Inferior parietal cortex (tissue), 1 donor: ENCODE measurements at regions not wholly inside any gene's neighbourhood (a gene's known extent, or its start where the extent isn't known, plus 50 kb on each side); places are given as distances from the start of the nearest gene placed in this dataset.
"Not testable (repeated sequence)": the region's sequence is repeated elsewhere in the genome, so short reads cannot be mapped to it uniquely, and the experiment has no call there.

Source experiments
- DNase-seq: peaks from one replicate; pipeline ENCODE4 v3.0.0-alpha.2; 2016; ENCODE audit errors: extremely low spot score

DNA sequence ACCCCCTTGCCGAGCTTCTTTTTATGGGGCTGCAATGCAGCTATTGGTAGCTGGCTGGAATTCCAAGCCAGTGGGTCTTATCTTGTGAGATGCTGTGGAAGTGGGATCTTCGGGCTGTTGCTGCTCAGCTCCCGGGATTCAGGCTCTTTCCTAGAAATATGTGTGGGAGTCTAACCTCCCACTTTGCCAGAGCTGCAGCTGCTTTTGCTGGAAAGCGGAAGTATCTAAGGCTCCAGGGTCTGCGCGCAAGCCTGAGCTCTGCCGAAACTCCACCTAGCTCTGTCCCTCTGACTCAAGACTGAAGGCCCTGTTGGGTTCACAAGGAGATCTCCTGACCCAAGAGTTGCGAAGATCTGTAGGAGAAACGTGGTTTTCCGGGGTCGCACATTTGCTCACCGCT is 151.1 kb upstream of the ANKRD55 start:
- DNase-seq, result no peak

DNA sequence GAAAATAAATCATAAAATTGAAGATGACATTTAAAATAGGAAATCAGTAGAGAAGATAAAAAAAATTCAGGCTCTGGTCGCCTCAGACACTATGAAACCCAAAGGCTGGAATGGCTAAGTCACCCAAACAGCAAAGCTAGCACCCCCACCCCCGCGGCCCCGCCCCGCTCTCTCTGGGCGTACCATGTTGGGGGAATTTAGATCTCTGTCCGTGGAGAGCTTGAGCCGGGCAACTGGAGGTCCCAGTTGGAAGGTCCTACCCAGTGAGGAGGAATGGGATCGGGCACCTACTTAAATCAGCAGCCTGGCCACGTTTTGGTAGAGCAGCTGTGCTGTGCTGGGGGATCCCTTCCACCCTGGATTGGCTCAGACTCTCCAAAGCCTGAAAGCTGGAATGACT is 150.6 kb upstream of the ANKRD55 start:
- DNase-seq, result no peak

DNA sequence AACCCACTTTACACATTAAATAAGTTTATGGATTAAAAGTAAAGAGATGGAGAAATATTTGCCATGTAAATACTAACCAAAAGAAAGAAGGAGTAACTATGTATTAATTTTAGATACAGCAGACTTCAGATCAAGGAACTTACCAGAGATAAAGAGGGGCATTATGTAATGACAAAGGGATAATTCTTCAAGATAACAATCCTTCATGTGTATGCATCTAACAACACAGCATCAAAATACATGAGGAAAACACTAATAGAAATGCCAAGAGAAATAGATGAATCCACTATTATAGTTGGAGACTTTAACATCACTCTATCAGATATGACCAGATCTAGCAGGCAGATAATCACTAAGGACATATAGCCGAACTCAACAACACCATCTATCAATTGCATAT is 149.8 kb upstream of the ANKRD55 start:
- DNase-seq, result no peak

- DNase-seq, result no peak
These were observed 144.4 kb upstream of the ANKRD55 start for GRCh38 chr5:56377573-56377972.

GRCh38 chr5:56376128-56376527 is 143.0 kb upstream of the ANKRD55 start:
- no peak for DNase-seq

GRCh38 chr5:56375011-56375410 is 141.9 kb upstream of the ANKRD55 start:
- DNase-seq, result no peak

DNA sequence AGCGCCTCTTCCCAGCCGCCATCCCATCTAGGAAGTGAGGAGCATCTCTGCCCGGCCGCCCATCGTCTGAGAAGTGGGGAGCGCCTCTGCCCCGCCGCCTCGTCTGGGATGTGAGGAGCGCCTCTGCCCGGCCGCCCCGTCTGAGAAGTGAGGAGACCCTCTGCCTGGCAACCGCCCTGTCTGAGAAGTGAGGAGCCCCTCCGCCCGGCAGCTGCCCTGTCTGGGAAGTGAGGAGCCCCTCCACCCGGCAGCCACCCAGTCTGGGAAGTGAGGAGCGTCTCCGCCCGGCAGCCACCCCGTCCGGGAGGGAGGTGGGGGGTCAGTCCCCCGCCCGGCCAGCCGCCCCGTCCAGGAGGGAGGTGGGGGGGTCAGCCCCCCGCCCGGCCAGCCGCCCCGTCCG is 139.4 kb upstream of the ANKRD55 start:
- not testable (repeated sequence) for DNase-seq

DNA sequence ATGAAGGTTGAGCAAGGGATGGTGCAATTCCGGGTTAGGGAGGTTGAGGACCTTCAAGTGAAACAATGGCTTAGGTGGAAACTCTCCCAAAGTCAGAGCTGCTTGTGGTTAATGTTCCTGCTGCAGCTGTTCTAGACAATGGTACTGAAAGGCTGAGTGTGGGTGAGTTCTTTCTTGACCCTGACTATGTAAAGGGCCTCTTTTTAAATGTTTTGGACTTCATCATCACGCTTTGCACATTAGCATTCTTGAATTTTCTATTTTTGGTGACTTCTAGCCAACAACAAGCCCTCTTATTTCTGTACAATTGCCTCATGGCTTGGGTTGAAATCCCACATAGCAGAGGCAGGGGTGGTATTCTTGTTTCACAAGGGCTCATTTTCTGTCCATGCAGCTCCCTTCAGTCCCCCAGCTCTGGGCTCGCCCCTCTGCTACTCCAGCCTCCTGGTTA is 136.3 kb upstream of the ANKRD55 start:
- no peak for DNase-seq

- DNase-seq, result no peak
These were observed 134.6 kb upstream of the ANKRD55 start for GRCh38 chr5:56367748-56368147.

GRCh38 chr5:56366986-56367385 is 133.9 kb upstream of the ANKRD55 start:
- DNase-seq, result no peak

DNA sequence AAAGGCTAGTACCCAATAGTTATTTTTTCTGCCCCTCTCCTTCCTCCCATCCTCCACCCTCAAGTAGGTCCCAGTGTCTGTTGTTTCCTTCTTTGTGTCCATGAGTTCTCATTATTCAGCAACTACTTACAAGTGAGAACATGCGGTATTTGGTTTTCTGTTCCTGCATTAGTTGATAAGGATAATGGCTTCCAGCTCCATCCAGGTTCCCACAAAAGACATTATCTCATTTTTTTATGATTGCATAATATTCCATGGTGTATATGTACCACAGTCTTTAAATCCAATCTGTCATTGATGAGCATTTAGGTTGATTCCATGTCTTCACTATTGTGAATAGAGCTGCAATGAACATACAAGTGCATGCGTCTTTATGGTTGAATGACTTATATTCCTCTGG is 128.3 kb upstream of the ANKRD55 start:
- no peak for DNase-seq

DNA sequence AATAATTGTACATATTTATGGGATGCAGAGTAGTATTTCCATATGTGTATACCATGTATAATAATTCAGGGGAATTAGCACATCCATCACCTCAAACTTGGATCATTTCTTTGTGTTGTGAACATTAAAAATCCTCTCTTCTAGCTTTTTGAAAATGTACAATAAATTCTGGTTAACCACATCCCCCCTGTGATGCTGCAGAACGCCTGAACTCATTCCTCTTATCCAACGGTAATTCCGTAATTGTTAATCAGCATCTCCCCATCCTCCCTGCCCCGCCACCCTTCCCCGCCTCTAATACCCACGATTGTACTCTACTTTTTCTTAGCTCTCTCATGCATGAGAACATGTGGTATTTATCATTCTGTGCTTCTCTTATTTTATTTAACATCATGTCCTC is 127.7 kb upstream of the ANKRD55 start:
- no peak for DNase-seq

DNA sequence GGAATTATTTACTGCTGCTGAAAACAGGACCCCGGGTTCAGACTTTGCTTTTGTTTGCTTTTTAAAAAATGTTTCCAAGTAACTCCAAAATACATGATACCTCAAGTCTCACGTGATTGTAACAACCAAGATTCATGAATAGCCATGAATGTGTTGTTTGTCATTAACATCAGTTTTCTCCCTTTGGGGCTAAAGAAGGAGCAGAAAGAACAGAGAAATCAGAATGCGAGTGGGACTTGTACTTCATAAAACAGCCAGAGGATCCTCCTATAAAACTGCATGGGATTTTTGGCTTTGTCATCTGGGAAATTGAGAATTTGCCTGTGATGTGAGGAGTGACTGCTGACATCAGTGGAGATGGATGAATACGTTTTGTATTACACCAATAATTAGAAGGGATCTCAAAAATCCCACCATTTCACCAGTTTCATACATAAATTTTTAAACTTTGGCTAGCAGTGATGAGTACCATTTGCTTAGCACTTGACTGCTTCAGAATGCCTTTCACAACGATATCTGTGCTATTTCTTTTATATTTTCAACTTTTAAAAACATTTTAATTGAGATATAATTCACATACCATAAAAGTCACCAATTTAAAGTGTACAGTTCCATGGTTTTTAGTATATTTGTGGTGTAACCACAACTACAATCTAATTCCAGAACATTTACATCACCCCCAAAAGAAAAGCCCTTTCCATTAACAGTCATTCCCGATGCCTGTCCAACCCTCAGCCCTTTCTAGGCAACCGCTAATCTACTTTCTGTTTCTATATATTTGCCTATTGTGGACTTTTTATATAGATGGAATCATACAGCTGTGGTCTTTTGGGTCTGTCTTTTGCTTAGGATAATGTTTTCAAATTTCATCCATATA is 126.9 kb upstream of the ANKRD55 start:
- DNase-seq, result no peak

DNA sequence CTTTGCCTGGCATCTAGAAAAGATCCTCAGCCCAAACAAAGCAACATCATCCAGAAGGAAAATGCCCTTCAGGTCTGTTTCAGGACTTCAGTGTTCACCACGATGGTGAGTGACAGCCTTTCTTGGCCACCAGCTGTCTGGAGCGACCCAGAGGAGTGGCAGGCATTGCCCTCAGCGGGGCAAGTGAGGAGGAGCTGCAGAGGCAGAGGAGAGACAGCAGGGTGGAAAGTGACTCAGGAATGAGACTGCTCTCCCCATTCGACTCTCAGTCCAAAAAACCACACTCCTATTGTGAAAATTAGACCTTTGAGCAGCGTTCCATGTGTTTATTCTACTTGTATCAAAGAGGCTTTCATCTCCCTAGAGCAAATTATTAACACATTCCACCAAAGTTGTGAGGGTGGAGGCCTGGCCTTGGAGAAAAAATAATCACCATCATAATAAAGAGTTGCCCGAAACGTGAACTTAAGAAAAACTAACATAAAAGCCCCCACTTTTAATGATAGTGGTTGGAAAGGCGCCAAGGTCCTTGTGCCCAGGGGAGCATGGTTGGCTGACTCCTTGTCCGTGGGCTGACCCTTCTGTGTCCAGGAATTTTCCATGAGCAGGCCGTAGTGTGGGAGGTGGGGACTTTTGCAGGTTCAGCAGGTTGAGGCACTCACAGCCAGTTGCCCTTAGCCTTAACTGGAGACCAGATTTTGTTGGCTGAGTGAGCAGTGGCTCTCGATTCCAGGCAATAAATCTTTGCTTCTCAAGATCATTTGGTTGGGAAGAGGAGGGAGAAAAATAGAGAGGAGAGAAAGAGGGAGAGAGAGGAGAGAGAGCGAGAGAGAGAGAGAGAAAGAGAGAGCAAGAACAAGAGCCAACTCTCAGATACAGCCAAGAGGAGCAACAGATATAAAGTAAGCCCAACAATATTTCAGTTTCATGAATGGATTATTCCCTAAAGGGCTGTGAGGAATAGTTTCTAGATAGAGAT is 125.9 kb upstream of the ANKRD55 start:
- DNase-seq, result no peak

DNA sequence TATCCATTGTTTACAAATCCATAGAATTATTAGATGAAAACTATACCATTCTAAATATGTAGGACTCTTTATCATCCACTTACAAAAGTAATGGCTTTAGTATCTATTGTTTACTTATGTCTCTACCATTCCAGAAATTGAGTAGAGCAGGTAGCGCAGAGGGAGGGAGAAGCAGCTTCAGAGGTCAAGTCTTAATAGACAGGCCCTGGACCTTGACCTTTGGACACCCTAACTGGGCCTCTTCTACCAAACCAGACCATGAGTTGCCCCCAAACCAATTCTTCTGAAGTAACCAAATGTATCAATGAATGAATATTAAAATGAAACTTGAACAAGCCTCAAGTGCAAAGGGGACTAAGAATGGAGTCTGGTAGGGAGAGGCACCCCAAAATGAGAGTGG is 124.9 kb upstream of the ANKRD55 start:
- no peak for DNase-seq

GRCh38 chr5:56357426-56357825 is 124.3 kb upstream of the ANKRD55 start:
- DNase-seq, result no peak

DNA sequence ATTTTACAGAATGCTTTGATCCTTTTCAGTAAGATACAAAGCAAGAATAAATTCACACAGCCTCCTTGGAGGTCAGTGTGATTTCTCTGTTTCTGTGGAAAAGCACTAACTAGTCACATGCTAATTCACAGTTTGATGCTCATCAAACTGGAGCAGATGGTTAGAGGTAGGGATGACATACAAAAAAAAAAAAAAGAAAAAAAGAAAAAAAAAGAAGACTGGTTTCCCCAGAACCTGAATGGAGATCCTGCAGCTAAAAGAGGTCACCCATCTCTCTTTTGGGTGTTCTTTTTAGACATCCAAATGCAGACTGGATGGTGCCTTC is 123.7 kb upstream of the ANKRD55 start:
- DNase-seq, result no peak

- DNase-seq, result no peak
These were observed 123.1 kb upstream of the ANKRD55 start for GRCh38 chr5:56356121-56356835.

DNA sequence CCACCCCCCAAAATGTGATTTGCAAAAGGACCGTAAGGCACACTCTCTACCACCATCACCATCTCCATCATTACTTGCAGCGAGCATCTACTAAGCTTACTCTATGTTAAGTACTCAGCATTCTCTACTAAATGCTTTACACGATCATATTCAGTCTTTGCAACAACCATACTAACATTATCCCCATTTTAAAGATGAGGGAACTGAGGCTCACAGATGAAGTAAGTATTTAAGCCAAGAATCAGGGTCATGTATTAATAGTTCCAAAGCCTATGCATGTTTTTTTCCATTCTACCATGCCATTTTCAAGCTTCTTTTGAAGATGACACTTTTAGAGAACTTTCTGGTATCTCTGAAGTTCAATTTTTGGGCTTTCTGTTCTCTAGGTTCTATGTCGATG is 121.7 kb upstream of the ANKRD55 start:
- no peak for DNase-seq

DNA sequence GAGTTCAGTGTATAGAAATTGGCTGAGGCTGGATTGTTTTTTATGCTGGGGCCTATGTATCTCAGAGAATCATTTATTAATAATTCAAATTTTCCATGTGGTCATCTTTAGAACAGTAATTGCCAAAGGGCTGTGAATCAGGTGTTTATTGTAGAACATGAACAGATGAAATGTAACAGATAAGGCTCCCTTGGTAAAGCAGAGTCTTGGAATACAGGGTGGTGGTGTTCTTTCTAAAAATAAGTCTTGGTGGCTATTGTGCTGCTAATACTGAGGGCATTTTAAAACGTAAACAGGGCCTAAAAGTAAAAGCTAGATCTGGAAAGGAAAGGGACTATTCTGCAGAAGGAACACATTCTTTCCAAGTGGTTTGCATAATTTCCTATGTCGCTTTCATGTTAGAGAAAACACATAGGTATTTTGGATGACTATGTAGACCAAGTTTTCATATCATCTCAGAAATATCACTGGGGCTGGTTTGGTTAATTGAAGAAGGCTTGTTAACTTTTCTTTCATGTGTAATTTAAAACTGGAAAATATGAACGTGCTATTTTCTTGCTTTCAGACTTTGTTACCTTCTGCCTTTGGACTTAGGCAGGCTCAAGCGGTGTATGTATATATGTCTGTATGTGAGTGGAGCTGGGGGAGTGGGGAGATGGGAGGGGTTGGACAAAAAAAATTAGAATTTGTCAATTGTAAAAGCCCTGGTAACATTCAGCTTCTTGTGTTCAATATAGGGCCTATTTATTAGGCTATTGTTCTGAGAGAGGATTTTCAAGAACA is 119.9 kb upstream of the ANKRD55 start:
- no peak for DNase-seq

GRCh38 chr5:56350597-56351170 is 117.6 kb upstream of the ANKRD55 start:
- no peak for DNase-seq
